Stimulated activated CD8-positive, alpha-beta memory T cell treated with anti-CD3 and anti-CD28 coated beads, Interleukin-15, amount 100 ng/mL, for 1 hour (primary cell): ENCODE measurements at regions not wholly inside any gene's neighbourhood (a gene's known extent, or its start where the extent isn't known, plus 50 kb on each side); places are given as distances from the start of the nearest gene placed in this dataset.
"Not testable (repeated sequence)": the region's sequence is repeated elsewhere in the genome, so short reads cannot be mapped to it uniquely, and the experiment has no call there.

ENCODE experiments used
- DNase-seq: peaks from one replicate; pipeline ENCODE4 v3.0.0-alpha.2; 2020; ENCODE audit warnings: low read depth

DNA sequence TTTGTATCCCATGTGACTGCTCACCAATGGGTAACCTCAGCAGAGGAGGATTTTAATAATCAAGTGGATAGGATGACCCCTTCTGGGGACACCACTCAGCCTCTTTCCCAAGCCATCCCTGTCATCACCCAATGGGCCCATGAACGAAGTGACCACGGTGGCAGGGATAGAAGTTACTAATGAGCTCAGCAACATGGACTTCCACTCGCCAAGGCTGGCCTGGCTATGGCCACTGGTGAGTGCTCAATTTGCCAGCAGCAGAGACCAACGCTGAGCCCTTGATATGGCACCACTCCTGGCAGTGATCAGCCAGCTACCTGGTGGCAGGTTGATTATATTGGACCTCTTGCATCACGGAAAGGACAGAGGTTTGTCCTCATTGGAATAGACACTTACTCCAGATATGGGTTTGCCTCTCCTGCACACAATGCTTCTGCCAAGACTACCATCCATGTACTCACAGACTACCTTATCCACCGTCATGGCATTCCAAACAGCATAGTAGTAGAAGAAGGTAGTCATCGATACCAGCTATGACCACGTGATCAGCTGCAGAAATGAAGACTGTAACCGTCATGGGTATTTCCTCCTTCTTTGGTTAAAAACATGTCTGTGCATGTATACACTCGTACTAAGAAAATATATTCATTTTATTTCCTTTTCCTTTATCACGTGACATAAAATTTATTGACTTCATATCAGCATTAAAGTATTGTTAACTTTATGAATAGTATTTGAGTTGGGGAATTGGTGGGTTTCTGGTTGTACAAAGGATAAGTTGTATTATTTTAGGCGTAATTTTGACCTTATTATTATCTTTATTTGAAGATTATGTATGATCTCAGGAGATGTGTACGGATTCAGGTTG is 562.6 kb downstream of the PTPRU start:
- DNase-seq = no peak

DNA sequence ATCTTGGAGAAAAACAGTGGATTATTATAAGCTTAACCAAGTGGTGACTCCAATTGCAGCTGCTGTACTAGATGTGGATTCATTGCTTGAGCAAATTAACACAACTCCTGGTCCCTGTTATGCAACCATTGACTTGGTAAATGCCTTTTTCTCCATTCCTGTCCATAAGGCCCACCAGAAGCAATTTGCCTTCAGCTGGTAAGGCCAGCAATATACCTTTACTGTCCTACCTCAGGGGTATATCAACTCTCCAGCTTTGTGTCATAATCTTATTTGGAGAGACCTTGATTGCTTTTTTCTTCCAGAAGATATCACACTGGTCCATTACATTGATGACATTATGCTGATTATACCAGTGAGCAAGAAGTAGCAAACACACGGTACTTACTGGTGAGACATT is 560.8 kb downstream of the PTPRU start:
- DNase-seq = not testable (repeated sequence)

DNA sequence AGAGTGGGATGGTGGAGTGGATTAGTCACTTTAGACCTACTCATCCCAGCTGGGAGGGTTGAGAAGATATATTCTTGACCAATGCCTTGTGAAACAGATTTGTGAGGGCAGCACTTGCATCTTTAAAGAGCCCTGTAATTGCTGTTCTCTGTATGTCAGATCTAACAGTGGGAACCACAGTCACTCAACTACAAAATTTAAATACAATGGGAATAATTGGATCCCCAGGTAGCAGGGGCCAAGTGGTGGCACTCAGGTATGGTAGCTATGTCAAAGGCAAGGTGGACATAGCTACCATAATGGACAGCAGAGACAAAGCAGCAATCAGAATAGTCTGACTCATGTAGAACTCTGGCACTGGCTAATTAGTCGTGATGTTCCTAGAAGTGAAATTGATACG is 559.6 kb downstream of the PTPRU start:
- not testable (repeated sequence) for DNase-seq

DNA sequence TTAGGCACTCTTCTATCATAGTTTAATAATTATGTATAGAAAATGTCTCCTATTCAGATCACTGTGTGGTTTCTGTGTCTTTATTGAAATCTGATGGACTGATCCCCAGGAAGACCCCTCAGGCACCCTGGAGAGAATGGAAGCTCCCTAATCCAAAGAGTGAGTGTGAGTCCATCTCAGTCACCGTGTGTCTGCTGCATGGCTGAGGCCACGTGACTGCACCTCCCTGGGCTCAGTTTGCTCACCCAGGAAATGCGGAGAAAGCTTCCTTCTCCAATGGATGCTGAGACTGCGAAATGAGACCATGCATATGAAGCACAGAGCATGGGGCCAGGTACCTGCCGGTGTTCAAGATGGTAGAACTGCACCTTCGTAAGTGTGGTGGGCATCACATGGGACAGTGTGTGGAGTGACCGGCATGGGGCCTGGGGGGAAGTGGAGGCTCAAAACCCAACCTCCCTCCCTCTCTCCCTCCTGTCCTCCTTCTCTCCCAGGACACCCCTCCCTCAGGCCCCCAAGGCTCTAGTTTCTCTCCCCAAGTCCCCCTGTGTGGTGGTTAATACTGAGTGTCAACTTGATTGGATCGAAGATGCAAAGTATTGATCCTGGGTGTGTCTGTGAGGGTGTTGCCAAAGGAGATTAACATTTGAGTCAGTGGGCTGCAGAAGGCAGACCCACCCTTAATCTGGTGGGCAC is 557.5 kb downstream of the PTPRU start:
- DNase-seq = no peak

DNA sequence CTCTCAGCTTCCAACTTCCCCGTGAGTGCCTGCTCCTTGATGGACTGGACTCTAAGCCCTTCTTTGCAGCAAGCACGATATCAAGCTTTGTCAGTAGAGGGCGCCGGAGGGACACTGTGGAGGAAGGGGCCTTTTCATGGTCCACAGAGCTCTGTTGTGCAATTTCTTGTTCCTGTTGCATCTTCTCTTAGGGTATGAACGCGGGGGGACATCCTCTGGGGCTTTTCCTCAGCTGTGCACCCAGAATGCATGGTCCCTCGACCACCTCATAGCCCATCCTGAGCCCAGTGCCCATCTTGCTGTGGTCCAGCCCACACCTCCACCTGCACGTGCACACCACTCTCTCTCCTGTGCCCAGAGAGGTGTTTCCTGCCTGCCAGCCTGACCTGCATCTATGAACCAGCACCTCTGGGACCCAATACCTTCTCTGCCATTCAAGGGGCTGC is 556.8 kb downstream of the PTPRU start:
- peak; percentile 14 for DNase-seq

DNA sequence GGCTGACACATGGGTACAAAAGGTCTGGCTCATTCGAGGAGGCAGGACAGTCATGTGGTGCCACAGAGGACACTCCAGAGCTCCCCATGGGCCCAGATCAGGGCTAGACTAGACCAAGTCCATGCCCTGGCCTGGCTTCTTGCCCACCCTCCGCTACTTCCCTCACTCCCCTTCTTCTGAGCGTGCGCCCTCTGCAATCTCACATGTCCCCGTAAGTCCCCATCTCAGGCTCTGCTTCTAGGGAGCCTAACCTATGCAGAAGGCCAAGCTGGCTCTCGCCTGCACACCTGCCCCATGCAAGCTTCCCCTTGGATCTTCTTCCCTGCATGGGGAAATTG is 553.6 kb downstream of the PTPRU start:
- no peak for DNase-seq

DNA sequence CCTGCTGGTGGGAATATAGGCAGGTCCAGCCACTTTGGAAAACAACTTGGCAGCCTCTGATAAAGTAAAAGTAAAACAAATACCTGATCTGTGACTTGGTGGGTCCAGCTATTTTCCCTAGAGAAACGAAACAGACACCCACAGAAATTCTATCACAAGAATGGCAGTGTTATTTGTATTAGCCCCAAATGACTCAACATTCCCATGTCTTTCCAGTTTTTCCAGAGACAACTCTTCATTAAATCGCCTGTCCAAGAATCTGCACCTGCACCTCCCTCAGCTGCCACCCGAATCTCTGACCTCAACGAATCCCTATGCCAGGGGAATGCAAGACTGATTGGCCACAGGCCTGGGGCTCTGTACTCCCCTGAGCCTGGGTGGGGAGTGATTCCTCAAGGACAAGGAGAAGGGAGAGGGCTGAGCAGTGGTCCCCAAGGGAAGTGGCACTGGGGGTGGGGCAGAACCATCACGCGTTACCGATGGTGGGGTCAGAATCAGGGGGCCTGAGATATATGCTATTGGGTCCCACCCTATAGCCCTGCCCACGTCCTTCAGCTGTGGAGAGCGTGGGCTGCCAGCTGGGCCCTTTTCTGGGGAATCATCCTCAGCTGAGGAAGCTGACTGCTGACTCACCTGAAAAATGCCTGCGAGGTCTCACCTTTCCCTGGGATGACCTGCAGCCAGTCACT is 553.0 kb downstream of the PTPRU start:
- no peak for DNase-seq

DNA sequence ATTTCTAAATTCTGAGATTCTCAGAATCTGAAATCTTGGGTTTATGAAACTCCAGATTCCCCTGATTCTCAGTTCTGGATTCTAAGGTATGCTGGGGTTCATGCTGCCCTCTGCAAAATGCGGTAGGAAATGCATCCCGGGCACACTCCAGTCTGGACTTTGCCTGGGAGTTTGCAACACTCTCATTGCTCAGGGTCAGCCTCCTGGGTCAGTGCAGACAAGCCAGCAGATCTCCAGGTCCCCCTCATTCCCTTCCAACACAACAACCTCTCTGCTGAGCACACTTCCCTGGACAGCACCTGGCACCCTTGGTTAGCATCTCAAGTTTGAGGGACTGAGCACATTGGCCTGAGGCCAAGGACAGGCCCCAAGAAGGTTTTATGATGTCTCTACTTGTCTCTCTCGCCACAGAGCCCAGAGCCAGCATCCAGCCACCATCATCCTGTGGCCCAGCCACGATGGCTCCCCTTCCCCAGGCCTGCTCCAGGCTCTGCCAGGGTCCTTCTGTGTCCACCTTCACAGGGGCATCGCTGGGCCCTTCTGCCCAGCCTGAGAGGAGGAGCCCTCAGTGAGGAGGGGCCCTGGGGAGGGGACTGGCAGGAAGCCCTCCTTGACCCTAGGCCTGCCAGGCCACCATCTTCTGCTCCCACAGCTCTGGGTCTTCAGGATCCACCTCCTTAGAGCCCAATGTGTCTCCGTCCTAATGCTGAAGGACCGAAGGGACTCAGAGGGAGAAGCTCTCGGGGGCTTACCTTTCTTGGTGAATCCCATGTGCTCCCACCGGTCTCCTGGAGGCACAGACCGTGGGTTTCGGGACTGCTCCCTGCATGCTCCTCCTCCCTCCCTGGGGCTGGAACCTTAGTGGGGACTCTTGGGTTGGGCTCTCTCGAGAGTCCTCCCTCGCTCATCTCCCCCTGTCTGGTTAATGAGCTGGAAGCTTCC is 550.7 kb downstream of the PTPRU start:
- no peak for DNase-seq

DNA sequence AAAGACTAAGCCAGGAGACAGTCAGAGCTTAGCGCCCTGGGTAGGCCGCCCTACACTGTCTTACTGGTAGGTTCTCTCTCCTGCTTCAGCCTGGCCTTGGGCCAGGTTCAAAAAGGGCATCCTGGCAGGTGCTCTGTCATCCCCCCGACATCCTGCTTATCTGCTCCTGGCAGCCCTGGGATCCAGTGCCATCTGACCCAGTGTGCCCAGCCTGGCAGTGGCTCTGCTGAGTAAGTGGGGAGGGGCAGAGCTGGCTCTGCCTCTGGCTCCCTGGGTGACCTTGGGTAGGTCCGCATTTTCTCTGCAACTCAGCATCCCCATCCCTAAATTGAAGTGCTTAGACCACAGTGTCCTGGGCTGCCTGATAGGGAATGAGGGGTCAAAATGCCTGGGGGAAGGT is 549.9 kb downstream of the PTPRU start:
- no peak for DNase-seq

DNA sequence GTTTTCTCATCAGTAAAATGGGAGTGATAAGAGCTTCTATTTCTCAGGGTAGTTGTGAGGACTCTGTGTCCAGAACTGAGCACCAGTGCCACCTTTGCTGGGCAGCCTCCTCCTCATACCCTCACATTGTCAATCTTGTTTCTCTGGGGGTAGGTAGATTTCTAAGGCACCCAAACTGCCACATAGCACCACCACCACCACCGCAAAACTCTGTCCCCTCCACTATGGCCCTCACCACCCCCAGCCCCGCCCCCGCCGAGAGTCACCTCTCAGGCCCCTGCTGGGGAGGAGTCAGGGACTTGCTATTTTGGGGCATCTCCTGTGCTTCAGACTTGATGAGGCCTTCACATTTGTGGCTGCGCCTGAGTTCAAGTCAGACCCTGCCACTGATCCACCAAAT is 549.2 kb downstream of the PTPRU start:
- DNase-seq = no peak

DNA sequence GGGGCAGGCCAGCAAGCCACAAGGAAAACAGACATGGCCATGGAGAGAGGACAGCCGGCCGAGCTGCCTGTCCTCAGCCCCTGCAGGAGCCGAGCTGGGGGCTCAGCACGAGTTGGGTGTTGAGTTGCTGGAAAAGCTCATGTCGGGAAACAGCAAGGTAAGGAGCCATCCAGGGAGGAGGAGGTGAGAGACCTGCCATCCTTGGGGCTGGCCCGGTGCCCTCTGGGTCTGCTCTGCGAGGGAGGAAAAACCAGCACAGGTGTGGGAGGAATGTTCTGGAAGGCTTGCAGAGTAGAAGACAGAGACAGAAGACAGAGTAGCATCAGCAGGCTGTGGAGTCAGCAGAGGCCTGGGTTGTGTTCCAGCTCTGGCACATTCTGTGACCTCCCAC is 548.8 kb downstream of the PTPRU start:
- DNase-seq = no peak

DNA sequence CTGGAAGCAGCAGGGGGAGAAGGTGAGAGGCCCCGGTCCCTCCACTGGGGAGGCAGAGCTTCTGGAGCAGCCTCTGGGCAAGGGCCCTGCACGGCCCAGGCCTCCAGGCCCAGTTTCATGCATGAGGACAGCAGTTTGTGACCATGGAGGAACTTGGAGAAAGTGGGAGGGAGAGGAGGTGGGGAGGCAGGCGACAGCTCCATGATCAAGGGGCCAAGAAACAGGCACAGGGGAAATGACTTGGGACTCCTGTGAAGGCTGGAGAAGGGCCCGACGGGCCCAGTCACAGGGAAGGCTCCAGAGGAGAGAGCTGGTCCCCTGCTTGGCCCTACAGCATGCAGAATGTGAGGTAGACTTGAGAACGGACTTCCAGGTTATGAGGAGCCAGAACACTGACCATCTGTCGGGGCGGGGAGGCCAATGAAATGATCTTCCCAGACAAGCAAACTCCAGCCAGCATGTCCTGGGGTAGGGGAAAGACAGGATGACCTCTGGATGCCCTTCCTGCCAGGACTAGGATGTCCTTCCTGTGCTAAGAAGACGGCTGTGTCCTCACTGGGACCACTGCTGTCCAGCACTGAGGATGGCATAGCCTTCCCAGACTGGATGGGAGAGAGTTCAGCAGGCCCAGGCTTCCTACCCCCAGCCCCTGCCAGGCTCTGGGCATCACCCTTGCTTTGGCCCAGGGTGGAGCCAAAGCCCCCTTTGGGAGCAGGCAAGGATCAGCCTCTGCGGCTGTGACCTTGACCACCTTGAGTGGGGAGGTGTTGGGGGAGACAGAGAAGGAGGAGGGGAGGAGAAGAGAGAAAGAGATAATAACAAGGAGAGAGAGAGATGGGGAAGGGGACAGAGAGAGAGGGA is 548.2 kb downstream of the PTPRU start:
- no peak for DNase-seq

DNA sequence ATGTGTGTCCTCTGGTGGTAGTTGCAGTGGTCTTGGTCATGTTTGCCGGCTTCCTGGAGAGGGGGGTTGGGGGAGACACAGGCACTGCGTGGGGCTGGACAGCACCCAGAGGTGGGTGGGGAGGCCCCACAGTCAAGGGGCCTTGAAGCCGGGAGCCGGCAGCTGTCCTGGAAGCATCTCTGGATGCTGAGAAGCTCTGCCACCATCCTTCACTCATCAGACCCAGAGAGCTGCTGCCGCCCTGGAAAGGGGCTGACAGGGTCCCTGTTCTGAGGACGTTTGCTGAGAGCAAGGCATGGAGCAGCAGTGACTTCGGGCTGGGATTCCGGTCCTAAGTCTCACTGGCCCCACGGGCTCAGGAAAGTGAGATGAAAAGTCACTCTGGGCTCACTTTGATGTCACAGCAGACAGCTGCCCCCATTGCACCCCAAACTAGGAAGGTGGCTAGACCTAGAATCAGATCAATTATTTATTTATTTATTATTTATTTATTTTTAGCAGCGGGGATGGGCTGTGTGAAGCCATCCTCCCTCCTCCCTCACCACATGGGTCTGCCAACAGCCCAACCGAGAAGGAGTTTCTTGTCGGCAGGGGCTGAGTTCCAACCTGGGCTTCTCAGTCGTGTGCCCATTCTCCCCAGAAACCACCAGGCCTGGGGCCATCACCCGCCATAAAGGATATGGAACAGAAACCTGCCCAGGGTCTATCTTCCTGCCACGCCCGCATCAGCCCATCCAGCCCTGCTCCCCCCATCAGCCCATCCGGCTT is 547.4 kb downstream of the PTPRU start:
- no peak for DNase-seq

DNA sequence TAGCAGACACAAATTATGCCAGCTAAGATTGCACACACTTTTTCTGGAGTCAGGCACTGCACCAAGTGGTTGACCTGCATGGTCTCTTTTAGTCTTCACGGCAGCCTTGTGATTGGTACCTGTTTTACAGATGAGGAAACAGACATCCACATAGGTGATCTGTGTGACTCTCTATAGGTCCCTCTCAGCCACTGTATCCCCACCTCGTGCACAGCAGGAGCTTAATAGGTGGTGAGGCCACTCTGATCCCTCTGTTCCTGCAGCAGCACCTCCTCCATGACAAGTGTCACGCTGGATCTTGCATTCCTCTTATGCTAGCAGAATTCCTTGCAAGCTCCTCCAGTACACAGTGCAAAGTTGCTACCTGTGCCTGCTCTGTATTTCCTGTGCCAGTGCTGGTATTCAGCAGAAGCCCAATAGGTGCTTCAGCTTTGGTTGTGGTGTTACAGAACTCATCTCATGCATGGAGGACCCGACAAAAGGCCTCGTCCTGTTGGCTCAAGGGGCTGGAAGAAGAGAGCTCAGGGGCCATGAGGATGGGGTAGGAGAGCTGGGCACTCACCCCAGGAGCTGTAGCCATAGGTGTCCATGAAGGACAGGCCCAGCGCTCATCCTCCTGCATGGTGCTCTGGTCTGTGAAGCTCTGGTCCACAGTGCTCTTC is 546.7 kb downstream of the PTPRU start:
- no peak for DNase-seq

DNA sequence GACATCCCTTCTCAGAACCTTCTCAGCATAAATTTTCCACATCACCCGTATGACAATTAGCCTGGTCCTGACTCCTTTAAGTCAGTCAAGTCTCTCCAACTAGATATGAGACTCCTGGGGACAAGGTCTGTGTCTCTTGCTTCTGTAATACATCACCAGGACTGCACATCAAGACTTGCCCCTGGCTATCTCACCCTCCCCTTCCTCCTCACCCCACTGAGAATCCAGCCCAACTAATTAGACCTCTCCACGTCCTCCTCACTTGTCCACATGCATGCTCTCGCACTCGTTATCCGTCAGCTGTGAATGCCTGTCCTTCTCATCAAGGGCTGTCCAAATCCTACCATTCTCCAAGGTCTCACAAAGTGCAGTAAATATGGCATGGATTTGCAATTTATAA is 542.8 kb downstream of the PTPRU start:
- no peak for DNase-seq

DNA sequence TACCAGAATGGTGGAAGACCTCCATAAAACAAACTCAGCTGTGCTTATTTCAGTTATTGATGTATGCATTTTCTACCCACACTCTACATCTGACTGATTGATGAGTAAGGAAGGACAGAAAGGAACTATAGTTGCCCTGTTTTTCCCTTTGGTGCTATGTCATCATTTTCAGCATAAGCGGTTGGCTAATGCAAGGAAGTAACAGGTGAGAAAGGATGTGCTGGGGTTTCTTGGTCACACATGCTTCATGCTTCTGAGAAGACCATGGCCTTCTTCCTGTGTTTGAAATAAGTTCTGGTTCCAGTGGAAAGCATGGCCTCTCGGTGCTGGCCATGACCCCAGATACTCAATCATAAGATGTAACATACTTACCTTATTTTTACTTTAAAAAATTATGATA is 541.2 kb downstream of the PTPRU start:
- DNase-seq = no peak

DNA sequence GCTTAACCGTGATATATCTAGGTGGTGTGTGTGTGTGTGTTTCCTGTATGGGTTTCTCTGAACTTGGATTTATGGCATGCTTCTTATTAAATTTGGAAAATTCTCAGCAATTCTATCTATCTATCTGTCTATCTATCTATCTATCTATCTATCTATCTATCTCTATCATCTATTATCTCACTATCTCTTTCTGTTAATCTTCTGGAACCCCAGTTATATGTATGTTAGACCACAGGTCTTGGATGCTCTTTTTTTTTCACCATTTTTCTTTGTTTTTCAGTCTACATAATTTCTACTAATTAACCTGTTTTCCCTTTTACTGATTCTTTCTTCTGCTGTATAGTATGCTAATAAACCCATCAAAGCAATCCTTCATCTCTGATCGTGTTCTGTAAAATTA is 538.0 kb downstream of the PTPRU start:
- DNase-seq = no peak

DNA sequence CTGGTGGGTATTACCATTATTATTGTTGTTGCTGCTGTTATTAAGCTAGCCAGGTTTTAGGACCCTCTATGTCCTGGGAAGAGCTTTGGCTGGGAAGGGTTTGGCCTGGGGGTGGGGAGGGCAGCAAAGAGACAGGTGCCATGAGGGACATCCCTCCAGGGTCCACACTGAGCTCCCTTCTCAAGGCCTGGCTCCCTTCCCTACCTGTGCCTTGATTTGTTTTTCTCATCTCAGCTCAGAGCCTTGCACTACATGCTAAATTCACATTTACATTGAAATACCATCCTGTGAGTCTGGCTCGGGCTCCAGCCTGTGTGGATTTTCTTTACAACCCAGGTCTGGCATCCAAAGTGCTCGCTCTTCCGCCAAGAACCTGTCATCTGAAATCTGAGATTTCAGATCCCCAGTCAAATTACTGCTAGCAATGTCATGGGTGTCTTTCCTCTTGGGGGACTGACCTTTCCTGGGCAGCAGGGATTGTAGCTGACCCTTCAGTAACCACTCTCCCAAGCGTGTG is 536.3 kb downstream of the PTPRU start:
- no peak for DNase-seq

DNA sequence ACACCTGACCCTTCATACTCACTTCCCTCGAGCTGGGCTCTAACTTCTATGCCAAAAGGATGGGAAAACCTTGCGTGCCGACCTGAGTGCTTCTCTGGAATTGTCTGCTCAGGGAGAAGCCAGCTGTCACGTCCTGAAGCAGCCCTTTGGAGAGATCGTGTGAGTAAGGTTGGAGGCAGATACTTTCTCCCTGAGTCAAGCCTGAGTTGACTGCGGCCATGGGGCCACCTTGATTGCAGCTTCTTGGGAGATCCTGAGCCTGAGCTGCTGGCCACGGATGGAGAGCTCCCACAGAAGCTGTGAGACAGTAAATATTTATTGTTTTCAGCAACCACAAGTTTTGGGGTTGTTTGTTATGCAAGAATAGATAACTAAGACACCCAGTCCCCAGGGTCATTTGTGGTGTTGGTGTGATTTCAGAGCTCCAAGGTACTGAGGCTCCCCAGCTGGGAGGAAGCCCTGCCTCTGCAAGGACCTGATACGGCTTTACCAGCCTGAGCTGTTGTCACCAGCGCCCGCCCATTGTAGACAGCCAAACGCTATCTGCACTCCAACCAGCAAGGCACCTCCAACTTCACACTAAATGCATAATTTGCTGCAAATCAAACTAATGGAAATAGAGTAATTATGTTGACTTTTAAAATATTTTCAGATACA is 531.6 kb downstream of the PTPRU start:
- no peak for DNase-seq
